T-helper 9 cell (primary cell): ENCODE measurements at regions not wholly inside any gene's neighbourhood (a gene's known extent, or its start where the extent isn't known, plus 50 kb on each side); places are given as distances from the start of the nearest gene placed in this dataset.

ENCODE experiments used
- DNase-seq: peaks from one replicate; pipeline ENCODE4 v3.0.0-alpha.2; 2020

DNA sequence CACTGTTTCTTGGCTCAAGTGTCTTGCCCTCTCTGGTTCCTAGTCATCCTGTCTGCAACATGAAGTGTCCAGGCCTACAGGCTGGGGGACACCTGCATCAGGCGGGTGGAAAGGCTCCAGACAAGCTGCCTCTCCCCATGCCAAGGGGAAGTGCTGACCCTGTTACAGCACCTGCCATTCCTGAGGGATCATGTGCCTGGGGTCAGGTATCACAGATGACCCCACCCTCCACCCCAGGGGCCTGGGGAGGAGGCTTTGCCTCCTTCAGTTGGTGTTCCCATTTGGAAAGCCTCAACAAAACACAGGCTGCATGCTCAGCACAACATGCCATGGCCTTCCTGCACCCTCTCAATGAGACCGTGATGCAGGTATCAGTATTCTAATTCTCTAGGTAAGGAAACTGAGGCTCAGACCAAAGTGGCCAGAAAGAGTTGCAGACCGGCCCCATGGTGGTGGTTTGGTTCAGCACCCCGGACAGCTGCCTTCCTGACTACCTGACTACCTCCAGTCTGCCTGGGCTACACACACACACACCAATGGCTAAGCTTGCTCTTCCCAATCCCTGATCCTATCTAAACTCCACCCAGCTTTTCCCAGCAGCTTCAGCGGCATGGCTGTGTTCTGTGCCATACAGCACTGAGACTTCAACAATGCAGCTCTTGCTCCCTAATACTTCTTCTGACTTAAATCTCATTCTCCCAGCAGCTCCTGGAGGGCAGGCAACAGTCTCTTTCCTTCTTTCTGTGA, 69.7 kb upstream of the LINGO1 start:
- no peak for DNase-seq

DNA sequence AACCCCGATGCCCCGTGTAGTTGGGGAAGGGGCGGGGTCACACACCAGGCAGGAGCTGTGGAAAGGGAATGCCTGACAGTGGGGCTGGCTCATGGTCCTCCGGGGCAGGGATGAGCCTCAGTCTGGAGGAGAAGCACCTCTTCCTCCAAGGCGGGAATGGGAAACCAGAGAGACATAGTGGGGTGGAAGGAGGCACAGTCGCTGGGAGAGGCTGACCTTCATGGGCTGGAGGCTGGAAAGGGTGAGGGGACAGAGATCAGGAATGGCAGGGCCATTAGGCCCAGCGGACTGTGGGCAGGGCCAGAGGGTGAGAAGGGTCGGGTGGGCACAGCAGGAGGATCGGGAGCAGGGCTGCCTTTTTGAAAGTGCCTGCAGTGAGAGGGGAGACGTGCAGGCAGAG, 65.8 kb upstream of the LINGO1 start:
- no peak for DNase-seq

DNA sequence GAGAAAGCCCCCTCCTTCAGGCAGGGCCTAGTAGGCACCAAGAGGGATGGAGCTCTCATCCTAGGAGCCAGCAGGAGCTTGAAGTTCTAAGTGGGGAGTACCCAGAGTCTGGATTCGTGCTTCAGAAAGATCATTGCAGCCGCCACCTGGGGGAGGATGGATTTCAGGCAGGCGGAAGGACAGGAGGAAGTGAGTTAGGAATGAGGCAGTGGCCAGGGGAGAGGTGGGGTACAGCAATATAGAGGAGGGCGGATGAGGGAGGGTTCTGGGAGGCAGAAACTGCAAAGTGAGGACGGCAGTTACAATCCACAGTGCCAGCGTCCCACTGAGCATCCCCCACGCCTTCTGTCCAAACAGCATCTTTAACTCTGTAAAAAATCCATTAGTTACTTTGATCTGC, 65.2 kb upstream of the LINGO1 start:
- no peak for DNase-seq

DNA sequence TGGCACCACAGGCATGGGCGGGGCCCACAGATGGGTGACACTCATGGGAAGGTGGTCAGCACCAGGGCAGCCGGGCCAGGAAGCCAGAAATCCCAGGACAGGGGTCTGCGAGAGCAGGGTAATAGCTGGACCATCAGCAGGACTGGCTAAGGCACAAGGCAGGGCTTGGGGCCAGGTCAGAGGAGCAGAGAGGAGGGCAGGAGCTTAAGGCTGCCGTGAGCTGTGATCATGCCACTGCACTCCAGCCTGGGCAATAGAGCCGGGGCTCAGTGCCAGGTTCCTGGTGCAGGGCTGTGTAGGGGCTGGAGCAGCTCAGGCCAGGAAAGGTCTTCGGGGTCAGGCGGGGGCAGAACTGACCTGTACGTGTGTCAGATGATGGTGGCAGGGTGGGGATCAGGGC, 64.2 kb upstream of the LINGO1 start:
- no peak for DNase-seq

DNA sequence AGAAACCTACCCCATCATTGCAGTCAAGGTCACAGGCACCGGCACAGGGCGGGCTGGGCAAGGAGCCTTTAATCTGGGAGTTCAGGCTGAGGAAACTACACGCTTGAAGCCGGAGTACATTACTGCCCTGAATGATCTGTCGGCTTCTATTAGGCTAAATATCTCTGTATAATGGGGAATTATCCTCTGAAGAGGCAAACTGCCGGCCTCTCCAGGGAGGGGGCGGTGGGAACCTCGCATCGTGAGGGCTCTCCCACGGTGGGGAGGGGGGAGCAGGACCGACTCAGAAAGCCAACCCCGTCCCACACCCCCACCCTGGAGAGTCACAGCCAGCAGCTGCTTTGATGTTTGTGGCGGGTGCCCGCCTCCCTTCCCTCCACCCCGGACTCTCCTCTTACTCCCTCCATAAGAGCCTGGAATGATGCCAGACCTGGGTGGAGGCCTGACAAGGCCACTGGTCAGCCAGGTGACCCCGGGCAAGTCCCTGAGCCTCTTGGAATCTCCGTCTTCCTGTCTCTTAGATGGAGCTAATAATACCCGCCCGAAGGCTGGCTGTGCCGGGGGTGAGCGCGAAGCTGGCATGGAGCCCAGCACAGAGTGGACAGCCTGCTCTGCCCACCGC, 63.4 kb upstream of the LINGO1 start:
- DNase-seq = no peak

DNA sequence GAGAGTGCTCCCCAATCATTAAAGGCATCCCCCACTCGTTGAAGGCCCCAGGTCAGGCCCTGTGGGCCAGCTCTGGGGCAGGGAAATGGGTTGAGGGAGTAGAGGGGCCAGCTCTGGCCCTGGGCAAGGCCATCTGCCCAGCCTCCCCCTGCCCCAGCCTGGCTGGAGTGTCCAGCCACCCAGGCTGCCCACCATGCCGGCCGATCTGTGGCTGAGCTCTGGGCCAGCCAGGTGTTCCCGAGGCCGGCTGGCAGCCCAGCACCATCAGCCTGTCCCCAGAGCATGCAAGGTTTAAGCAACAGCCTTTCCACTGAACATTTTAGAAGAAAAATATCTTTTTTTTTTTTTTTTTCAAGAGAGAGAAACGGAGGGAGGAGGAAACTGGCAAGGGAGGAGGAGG, 62.8 kb upstream of the LINGO1 start:
- DNase-seq = no peak

DNA sequence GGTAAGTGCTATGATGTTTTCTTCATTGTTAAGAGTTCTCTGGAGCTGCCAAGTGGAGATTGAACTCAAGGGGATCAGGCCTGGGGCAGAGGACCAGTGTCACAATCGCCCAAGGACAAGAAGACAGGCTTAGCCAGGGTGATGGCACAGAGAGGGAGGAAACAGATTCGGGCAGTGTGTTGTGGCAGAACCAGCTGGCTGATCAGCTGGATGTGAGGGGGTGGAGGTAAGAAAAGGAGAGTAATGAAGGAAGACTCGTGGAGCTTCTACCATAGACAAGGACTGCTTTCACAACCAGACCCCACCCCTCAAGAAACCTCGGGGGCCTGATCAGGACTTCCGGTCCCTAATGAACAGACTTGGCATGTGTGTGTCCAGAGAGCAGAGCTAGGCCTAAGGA, 60.9 kb upstream of the LINGO1 start:
- no peak for DNase-seq

DNA sequence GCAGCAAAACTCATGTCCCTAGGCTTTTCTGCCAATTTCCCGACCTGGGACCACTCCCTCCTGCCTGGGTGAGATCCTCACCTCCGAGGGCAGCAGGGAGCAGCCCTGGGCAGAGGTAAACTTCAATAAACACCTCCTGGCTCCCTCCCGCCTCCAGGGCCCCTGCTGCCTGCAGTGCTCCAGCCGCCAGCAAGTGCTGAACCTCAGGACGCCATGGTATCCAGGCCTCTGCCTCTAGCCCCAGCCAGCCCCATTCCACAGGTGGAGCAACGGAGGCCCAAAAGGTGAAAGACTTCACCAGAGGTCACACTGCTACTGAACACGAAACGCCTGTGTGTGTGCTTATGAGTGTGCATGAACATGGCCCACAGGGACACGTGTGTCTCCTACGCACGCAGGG, 59.9 kb upstream of the LINGO1 start:
- no peak for DNase-seq

DNA sequence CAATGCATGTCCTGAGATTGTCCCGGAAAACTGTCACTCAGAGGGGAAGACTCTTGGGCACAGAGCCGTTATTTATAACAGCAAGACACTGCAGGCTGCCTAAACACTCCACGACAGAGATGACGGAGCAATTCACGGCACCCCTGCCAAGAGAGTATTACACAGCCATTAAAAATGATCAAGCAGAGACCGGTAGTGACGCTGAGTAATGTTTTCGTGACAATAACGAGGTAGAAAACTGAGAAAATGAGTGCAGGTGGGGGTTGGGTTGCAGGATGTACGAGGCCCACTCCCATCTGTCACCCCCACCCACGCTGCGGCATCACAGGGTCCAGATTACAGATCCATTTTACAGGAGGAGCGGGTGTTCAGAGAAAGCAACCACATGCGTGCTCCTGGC, 58.9 kb upstream of the LINGO1 start:
- DNase-seq = no peak

DNA sequence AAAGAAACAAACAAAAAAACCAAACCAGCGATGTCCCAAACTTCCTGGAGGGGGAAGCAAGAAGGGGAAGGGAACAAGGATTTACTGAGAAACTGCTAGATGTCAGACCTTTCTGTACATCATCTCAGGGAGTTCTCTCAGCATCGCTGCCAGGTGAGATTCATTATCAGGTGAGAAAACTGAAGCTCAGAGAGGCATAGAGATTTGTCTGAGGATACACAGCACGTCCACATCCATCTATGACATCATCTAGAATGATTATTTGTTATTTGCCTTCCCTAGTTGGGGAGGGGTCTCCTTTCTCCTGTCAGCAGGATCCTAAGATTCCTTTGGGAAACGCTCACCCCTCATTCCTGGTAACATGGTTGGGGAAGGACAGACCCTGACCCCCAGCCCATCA, 57.1 kb upstream of the LINGO1 start:
- no peak for DNase-seq

DNA sequence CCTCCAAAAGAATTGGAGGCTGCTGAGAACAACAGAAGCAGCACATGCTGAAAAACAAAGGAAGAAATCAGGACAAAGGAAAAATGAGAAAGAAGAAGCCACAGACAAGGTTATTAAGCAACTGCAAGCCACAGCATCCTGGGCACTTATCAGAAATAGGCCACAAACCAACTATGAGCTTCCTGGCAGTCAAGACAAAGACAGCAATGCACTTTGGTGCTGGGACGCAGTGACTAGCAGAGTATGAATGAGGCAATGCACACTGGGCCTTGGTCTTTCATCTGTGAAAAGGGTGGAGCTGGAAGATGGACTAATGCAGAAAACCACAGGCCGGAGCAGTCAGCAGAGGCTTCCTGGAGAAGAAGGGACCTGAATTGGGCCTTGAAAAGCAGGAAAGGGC, 56.0 kb upstream of the LINGO1 start:
- no peak for DNase-seq

DNA sequence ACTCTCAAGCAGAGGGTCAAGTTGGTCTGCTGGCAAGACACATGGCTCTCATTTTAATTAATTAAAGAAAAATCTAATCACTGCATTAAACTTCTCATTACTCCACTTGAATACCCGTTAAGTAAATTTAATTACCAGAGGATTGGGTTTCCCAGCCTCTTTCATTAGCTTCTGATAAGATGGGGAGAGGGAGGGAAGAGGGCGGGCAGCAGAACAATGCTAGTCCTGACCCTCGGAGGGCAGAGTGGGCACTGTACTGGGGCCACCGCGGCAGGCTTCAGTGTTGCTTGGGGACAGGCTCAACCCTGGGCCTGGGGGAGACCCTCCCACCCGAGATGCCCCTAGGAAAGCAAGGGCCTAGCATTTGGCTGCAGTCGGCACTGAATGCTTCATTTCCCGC, 55.6 kb upstream of the LINGO1 start:
- no peak for DNase-seq

DNA sequence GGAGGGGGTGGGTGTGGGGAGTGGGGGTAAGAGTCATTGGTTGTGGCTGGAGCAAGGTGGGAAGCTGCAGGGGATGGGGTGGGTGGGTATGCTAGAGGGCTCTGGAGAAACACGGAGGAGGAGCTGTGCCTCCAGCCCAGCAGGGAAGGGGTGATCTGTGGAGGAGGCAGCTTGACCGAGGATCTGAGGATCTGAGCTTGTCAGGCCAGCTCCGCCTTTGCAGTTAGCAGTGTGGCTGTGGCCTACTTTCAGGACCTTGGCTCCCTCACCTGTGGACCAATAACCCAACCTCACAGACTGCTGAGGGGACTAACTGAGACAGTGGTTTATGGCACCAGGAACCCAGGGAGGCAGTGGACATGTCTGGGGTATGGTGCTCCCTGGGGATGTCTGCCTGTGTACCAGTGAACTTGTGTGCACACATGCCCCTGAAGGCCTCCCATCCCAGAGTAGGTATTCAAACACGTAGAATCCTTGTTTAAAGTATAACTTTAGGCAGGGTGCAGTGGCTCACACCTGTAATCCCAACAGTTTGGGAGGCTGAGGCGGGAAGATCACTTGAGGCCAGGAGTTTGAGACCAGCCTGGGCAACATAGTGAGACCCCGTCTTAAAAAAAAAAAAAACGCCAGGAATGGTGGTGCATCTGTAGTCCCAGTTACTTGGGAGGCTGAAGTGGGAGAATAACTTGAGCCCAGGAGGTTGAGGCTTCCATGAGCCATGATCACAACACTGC, 52.5 kb upstream of the LINGO1 start:
- DNase-seq = no peak

DNA sequence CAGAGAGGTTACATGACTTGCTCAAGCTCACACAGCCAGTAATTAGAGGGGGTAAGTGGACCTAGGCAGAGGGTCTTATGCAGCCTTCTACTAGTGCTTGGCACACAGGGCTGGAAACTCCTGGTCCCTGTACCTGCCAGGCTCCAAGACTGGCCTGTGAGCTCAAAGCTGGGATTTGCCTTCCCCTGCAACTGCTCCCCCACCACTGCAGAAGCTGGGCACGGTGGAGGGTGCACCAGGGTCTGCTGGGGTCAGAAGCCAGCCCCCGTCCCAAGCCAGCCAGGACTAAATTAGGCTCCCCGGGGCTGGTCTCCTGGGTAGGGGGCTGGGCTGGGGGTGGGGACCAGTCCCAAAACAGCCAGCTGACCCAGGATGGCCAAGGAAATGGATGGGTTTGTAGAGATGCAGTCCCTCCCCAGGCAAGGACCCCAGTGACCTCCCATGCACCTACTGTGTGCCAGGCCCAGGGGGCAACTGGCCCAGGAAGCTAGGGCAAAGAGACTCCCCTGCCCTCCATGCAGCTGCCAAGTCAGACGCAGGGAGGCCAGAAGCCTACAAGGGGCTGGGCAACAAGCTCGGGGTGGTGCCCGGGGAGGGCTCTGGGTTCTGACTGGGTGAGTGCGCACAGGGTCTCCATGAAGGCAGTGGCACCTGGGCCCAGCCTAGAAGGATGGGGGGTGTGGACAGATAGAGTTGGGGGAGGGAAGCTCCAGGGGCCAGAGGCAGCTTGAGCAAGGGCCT, 51.8 kb upstream of the LINGO1 start:
- no peak for DNase-seq

DNA sequence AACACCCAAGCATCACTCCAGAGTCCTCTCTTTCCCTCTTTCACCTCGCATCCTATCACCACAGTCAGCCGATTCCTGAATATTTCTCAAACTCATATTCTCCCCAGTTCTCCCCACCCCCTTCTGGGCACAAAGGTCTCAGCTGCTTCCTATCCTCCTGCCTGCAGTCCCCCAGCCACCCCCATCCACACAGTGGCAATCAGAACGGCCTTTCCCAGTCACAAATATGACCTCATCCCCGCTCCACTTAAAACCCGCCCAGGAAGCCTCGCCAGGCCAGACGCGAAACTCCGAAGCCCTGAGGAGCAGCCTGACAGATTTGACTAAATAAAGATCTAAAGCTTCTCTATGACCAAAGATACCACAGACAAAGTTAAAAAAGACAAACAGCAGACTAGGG, 49.9 kb upstream of the LINGO1 start:
- DNase-seq = no peak
